ENCODE measurements at regions not wholly inside any gene's neighbourhood (a gene's known extent, or its start where the extent isn't known, plus 50 kb on each side); places are given as distances from the start of the nearest gene placed in this dataset.

- Histone ChIP-seq H3K4me3 (ENCODE audit: low read length) (no peak overlapping the region), H3K27me3 (ENCODE audit: control insufficient read depth, insufficient read depth, low read length) (no peaks in the 10 kb centered on the region), H3K36me3 (ENCODE audit: control insufficient read depth, insufficient read depth, low read length) (no peaks in the 10 kb centered on the region), H3K4me1 (ENCODE audit: control insufficient read depth, insufficient read depth, low read length) (no peaks in the 10 kb centered on the region), H3K9me3 (ENCODE audit: control insufficient read depth, low read length) (no peaks in the 10 kb centered on the region), H3K9ac (ENCODE audit: low read length) (no peak overlapping the region)
Observed at GRCh38 chr16:51290442-51291285, 139.6 kb upstream of the SALL1 start.

GRCh38 chr16:51289336-51289735, 138.3 kb upstream of the SALL1 start:
- no peaks in the 10 kb centered on the region for H3K36me3 ChIP-seq (ENCODE audit: control insufficient read depth, insufficient read depth, low read length)
- H3K9ac ChIP-seq (ENCODE audit: low read length), result no peak overlapping the region
- H3K4me1 ChIP-seq (ENCODE audit: control insufficient read depth, insufficient read depth, low read length), result no peaks in the 10 kb centered on the region
- no peak overlapping the region for H3K4me3 ChIP-seq (ENCODE audit: low read length)
- H3K27me3 ChIP-seq (ENCODE audit: control insufficient read depth, insufficient read depth, low read length), result no peaks in the 10 kb centered on the region
- H3K9me3 ChIP-seq (ENCODE audit: control insufficient read depth, low read length), result no peaks in the 10 kb centered on the region

GRCh38 chr16:51287121-51287755, 136.2 kb upstream of the SALL1 start:
- H3K27me3 ChIP-seq (ENCODE audit: control insufficient read depth, insufficient read depth, low read length), result no peaks in the 10 kb centered on the region
- no peaks in the 10 kb centered on the region for H3K9me3 ChIP-seq (ENCODE audit: control insufficient read depth, low read length)
- no peak overlapping the region for H3K4me3 ChIP-seq (ENCODE audit: low read length)
- H3K36me3 ChIP-seq (ENCODE audit: control insufficient read depth, insufficient read depth, low read length), result no peaks in the 10 kb centered on the region
- H3K9ac ChIP-seq (ENCODE audit: low read length), result no peak overlapping the region
- no peaks in the 10 kb centered on the region for H3K4me1 ChIP-seq (ENCODE audit: control insufficient read depth, insufficient read depth, low read length)

- Histone ChIP-seq H3K9me3 (ENCODE audit: control insufficient read depth, low read length) (no peaks in the 10 kb centered on the region), H3K27me3 (ENCODE audit: control insufficient read depth, insufficient read depth, low read length) (no peaks in the 10 kb centered on the region), H3K4me1 (ENCODE audit: control insufficient read depth, insufficient read depth, low read length) (no peaks in the 10 kb centered on the region), H3K4me3 (ENCODE audit: low read length) (no peak overlapping the region), H3K36me3 (ENCODE audit: control insufficient read depth, insufficient read depth, low read length) (no peaks in the 10 kb centered on the region), H3K9ac (ENCODE audit: low read length) (no peak overlapping the region)
Observed at GRCh38 chr16:51286272-51286671, 135.2 kb upstream of the SALL1 start.

GRCh38 chr16:51276336-51276735, 125.3 kb upstream of the SALL1 start:
- Histone ChIP-seq H3K27me3 (ENCODE audit: control insufficient read depth, insufficient read depth, low read length) (no peaks in the 10 kb centered on the region), H3K4me1 (ENCODE audit: control insufficient read depth, insufficient read depth, low read length) (no peaks in the 10 kb centered on the region), H3K4me3 (ENCODE audit: low read length) (no peak overlapping the region), H3K9me3 (ENCODE audit: control insufficient read depth, low read length) (no peaks in the 10 kb centered on the region), H3K9ac (ENCODE audit: low read length) (no peak overlapping the region), H3K36me3 (ENCODE audit: control insufficient read depth, insufficient read depth, low read length) (no peaks in the 10 kb centered on the region)

GRCh38 chr16:51272420-51272819, 121.3 kb upstream of the SALL1 start:
- Histone ChIP-seq H3K4me3 (ENCODE audit: low read length) (no peak overlapping the region), H3K9me3 (ENCODE audit: control insufficient read depth, low read length) (no peaks in the 10 kb centered on the region), H3K36me3 (ENCODE audit: control insufficient read depth, insufficient read depth, low read length) (no peaks in the 10 kb centered on the region), H3K9ac (ENCODE audit: low read length) (no peak overlapping the region), H3K4me1 (ENCODE audit: control insufficient read depth, insufficient read depth, low read length) (no peaks in the 10 kb centered on the region), H3K27me3 (ENCODE audit: control insufficient read depth, insufficient read depth, low read length) (no peaks in the 10 kb centered on the region)

GRCh38 chr16:51271156-51271701, 120.2 kb upstream of the SALL1 start:
- no peak overlapping the region for H3K9ac ChIP-seq (ENCODE audit: low read length)
- H3K9me3 ChIP-seq (ENCODE audit: control insufficient read depth, low read length), result no peaks in the 10 kb centered on the region
- H3K27me3 ChIP-seq (ENCODE audit: control insufficient read depth, insufficient read depth, low read length), result no peaks in the 10 kb centered on the region
- H3K4me1 ChIP-seq (ENCODE audit: control insufficient read depth, insufficient read depth, low read length), result no peaks in the 10 kb centered on the region
- H3K4me3 ChIP-seq (ENCODE audit: low read length), result no peak overlapping the region
- no peaks in the 10 kb centered on the region for H3K36me3 ChIP-seq (ENCODE audit: control insufficient read depth, insufficient read depth, low read length)

- H3K9ac ChIP-seq (ENCODE audit: low read length), result no peak overlapping the region
- H3K9me3 ChIP-seq (ENCODE audit: control insufficient read depth, low read length), result no peaks in the 10 kb centered on the region
Observed at GRCh38 chr16:51268237-51268636, 117.2 kb upstream of the SALL1 start.

GRCh38 chr16:51267681-51268080, 116.6 kb upstream of the SALL1 start:
- no peaks in the 10 kb centered on the region for H3K36me3 ChIP-seq (ENCODE audit: control insufficient read depth, insufficient read depth, low read length)
- H3K4me1 ChIP-seq (ENCODE audit: control insufficient read depth, insufficient read depth, low read length), result no peaks in the 10 kb centered on the region
- no peak overlapping the region for H3K9ac ChIP-seq (ENCODE audit: low read length)
- no peaks in the 10 kb centered on the region for H3K27me3 ChIP-seq (ENCODE audit: control insufficient read depth, insufficient read depth, low read length)
- H3K9me3 ChIP-seq (ENCODE audit: control insufficient read depth, low read length), result no peaks in the 10 kb centered on the region
- H3K4me3 ChIP-seq (ENCODE audit: low read length), result no peak overlapping the region

More at GRCh38 chr16:51268237-51268636, 117.2 kb upstream of the SALL1 start:
- Histone ChIP-seq H3K4me1 (ENCODE audit: control insufficient read depth, insufficient read depth, low read length) (no peaks in the 10 kb centered on the region), H3K4me3 (ENCODE audit: low read length) (no peak overlapping the region), H3K27me3 (ENCODE audit: control insufficient read depth, insufficient read depth, low read length) (no peaks in the 10 kb centered on the region), H3K36me3 (ENCODE audit: control insufficient read depth, insufficient read depth, low read length) (no peaks in the 10 kb centered on the region)

- H3K27me3 ChIP-seq (ENCODE audit: control insufficient read depth, insufficient read depth, low read length), result no peaks in the 10 kb centered on the region
- H3K4me3 ChIP-seq (ENCODE audit: low read length), result no peak overlapping the region
- H3K36me3 ChIP-seq (ENCODE audit: control insufficient read depth, insufficient read depth, low read length), result no peaks in the 10 kb centered on the region
- H3K9ac ChIP-seq (ENCODE audit: low read length), result no peak overlapping the region
- no peaks in the 10 kb centered on the region for H3K4me1 ChIP-seq (ENCODE audit: control insufficient read depth, insufficient read depth, low read length)
- H3K9me3 ChIP-seq (ENCODE audit: control insufficient read depth, low read length), result no peaks in the 10 kb centered on the region
Observed at GRCh38 chr16:51262428-51262827, 111.4 kb upstream of the SALL1 start.

- H3K36me3 ChIP-seq (ENCODE audit: control insufficient read depth, insufficient read depth, low read length), result no peaks in the 10 kb centered on the region
Observed at GRCh38 chr16:51261919-51262318, 110.8 kb upstream of the SALL1 start.

GRCh38 chr16:51255349-51255972, 104.4 kb upstream of the SALL1 start:
- no peak overlapping the region for H3K9ac ChIP-seq (ENCODE audit: low read length)
- H3K9me3 ChIP-seq (ENCODE audit: control insufficient read depth, low read length), result no peaks in the 10 kb centered on the region
- H3K36me3 ChIP-seq (ENCODE audit: control insufficient read depth, insufficient read depth, low read length), result no peaks in the 10 kb centered on the region
- peaks cover 6% of the 10 kb centered on the region for H3K27me3 ChIP-seq (ENCODE audit: control insufficient read depth, insufficient read depth, low read length)
- no peaks in the 10 kb centered on the region for H3K4me1 ChIP-seq (ENCODE audit: control insufficient read depth, insufficient read depth, low read length)
- H3K4me3 ChIP-seq (ENCODE audit: low read length), result no peak overlapping the region

More at GRCh38 chr16:51261919-51262318, 110.8 kb upstream of the SALL1 start:
- H3K27me3 ChIP-seq (ENCODE audit: control insufficient read depth, insufficient read depth, low read length), result no peaks in the 10 kb centered on the region
- no peak overlapping the region for H3K9ac ChIP-seq (ENCODE audit: low read length)
- H3K4me3 ChIP-seq (ENCODE audit: low read length), result no peak overlapping the region
- no peaks in the 10 kb centered on the region for H3K4me1 ChIP-seq (ENCODE audit: control insufficient read depth, insufficient read depth, low read length)
- H3K9me3 ChIP-seq (ENCODE audit: control insufficient read depth, low read length), result no peaks in the 10 kb centered on the region

Measured in mucosa of stomach (tissue), 1 donor.